Activated T-cell treated with anti-CD3 and anti-CD28 coated beads, Interleukin-2, amount 50 U/mL, for 72 hours (primary cell): ENCODE measurements at regions not wholly inside any gene's neighbourhood (a gene's known extent, or its start where the extent isn't known, plus 50 kb on each side); places are given as distances from the start of the nearest gene placed in this dataset.

Source experiments
- ATAC-seq, 2 donors: fragments of 150-1000 bp; cut with Tn5 transposase; replicated peaks in 1 of 2; 2 replicates each; pipeline ENCODE4 v1.10.0; 2021; ENCODE audit warnings: moderate library complexity in 2 of 2, mild to moderate bottlenecking in 1 of 2
- DNase-seq, 2 donors: peaks; one replicate each; pipeline ENCODE4 v3.0.0; 2021 to 2022; ENCODE audit warnings: mixed read lengths in 1 of 2
- H3K27ac Mint-ChIP-seq: one replicate; pipeline ENCODE4 v1.8.0; 2022; ENCODE audit warnings: mild to moderate bottlenecking, moderate library complexity, mixed read lengths
- H3K27me3 Mint-ChIP-seq: one replicate; pipeline ENCODE4 v1.8.0; 2022; ENCODE audit warnings: low read depth, mixed read lengths
- H3K36me3 Mint-ChIP-seq, 2 donors: one replicate each; pipeline ENCODE4 v1.8.0; 2022; ENCODE audit warnings: mixed read lengths in 2 of 2, mild to moderate bottlenecking in 1 of 2; ENCODE audit not compliant: insufficient read depth in 2 of 2
- H3K4me1 Mint-ChIP-seq: one replicate; pipeline ENCODE4 v1.8.0; 2022; ENCODE audit warnings: low read depth, mixed read lengths
- H3K4me3 Mint-ChIP-seq, 2 donors: one replicate each; pipeline ENCODE4 v1.8.0; 2022; ENCODE audit warnings: mild to moderate bottlenecking in 2 of 2, mixed read lengths in 2 of 2, moderate library complexity in 2 of 2
- H3K9me3 Mint-ChIP-seq, 2 donors: one replicate each; pipeline ENCODE4 v1.8.0; 2022; ENCODE audit warnings: mixed read lengths in 2 of 2

- H3K27me3 Mint-ChIP-seq: peaks cover 4% of the 10 kb centered on the region
- peaks cover 0 to 2% of the 10 kb centered on the region in 2 donors for H3K9me3 Mint-ChIP-seq
- no peak for ATAC-seq
- no peak overlapping the region for H3K27ac Mint-ChIP-seq
- H3K4me1 Mint-ChIP-seq: no peaks in the 10 kb centered on the region
- no peak for DNase-seq
- no peak overlapping the region for H3K4me3 Mint-ChIP-seq
- no peaks in the 10 kb centered on the region for H3K36me3 Mint-ChIP-seq
Measured at GRCh38 chrX:113975441-113975840, 608.4 kb upstream of the HTR2C start.

DNA sequence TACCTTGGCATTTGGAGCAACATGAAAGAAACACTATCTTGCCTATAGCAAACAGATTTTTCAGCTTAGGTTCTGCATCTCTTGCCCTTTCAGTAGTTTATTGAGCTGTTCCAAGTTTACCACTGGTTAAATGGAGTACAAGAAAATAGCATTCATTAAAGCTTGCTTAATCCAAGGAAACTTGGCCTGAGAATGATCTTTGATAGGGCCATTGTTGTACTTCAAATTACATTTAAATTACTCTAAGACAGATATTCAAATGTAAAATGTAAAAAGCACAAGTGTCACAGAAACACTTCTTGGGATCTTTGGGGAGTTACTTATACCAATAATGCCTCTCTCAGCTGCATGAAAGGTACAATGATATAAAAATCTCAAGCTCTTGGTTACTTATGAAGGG, 609.0 kb upstream of the HTR2C start:
- DNase-seq (no peak), ATAC-seq (no peak)
- H3K36me3 Mint-ChIP-seq: no peaks in the 10 kb centered on the region
- H3K4me1 Mint-ChIP-seq: no peaks in the 10 kb centered on the region
- peaks cover 4% of the 10 kb centered on the region for H3K27me3 Mint-ChIP-seq
- no peak overlapping the region for H3K4me3 Mint-ChIP-seq
- H3K9me3 Mint-ChIP-seq: peaks cover 0 to 2% of the 10 kb centered on the region in 2 donors
- H3K27ac Mint-ChIP-seq: no peak overlapping the region

- Mint-ChIP-seq H3K4me3 (no peak overlapping the region), H3K27ac (no peak overlapping the region), H3K27me3 (peaks cover 4% of the 10 kb centered on the region), H3K36me3 (no peaks in the 10 kb centered on the region), H3K9me3 (no peaks in the 10 kb centered on the region), H3K4me1 (no peaks in the 10 kb centered on the region)
- ATAC-seq: no peak
- DNase-seq: no peak
Measured at GRCh38 chrX:113973706-113974105, 610.2 kb upstream of the HTR2C start.

DNA sequence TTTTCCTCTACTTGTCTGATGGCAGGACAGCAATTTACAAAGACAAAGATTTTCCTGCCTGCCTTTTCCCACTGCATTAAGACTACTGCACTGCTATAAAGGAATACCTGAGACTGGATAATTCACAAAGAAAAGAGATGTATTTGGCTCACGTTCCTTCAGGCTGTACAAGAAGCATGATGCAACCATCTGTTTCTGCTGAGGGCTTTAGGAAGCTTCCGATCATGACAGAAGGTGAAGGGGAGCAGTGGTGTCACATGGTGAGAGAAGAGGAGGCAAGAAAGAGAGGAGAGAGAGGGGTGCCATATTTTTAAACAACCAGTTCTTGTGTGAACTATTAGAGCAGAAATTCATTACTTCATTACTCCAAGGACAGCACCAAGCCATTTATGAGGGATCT, 617.1 kb upstream of the HTR2C start:
- Mint-ChIP-seq H3K9me3 (peaks cover 0 to 6% of the 10 kb centered on the region in 2 donors), H3K4me3 (no peak overlapping the region), H3K27ac (no peak overlapping the region), H3K27me3 (peaks cover 10% of the 10 kb centered on the region), H3K4me1 (no peaks in the 10 kb centered on the region), H3K36me3 (no peaks in the 10 kb centered on the region)
- ATAC-seq: no peak
- no peak for DNase-seq

DNA sequence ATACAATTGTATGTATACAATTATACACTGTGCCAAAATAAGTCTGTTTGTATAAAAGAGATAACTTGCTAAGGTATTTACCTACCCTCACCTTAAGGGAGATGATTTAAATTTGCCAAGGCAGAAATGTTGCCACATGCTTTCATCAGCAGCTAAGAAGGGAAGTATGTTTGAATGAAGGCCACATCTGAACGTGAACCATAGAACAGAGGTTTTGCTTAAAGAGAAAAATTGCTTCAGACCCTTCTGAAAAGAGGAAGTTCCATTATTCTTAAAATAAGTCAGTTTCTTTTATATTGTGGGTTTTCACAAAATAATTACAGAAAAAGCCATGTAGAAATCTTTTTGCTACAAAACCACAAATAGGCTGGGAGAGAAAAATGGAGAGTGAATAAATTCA, 621.5 kb upstream of the HTR2C start:
- H3K36me3 Mint-ChIP-seq: no peaks in the 10 kb centered on the region
- no peaks in the 10 kb centered on the region for H3K4me1 Mint-ChIP-seq
- peaks cover 17% of the 10 kb centered on the region for H3K27me3 Mint-ChIP-seq
- ATAC-seq (no peak), DNase-seq (no peak)
- no peak overlapping the region for H3K27ac Mint-ChIP-seq
- peaks cover 0 to 5% of the 10 kb centered on the region in 2 donors for H3K9me3 Mint-ChIP-seq
- H3K4me3 Mint-ChIP-seq: no peak overlapping the region

DNA sequence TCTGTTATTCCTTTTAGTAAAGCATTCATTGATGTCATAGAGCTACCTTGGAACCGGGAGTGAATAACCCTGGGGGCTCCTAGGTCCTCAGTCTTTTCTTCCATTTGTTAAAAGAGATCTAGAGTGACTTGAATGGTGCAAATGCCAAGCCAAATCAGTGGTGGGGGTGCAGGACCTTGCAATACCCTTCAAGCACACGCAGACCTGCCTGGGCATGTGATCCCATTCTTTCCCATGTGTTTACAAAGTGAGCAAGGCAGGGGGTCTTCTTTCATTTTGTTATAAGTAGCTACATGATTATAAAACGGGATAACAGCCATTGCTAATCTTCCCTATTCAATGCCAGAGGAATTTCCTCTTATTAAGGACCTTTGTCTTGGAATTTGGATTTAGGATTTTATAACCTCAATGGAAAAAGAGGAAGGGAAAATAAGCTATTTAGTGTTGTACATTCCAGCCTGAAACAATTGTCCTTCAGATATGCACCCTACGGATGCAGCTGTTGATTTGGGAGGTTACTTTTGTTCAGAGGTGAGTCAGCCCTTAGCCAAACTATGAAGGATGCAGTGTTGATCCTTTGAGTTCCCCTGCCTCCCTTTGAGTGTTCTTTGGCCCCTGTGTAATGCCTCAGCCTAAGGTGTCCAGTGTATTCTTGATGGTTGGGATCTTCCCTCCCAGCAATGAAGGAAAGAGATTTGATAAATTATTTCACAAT, 623.8 kb upstream of the HTR2C start:
- no peak overlapping the region for H3K4me3 Mint-ChIP-seq
- no peak overlapping the region for H3K27ac Mint-ChIP-seq
- no peak for DNase-seq
- H3K4me1 Mint-ChIP-seq: no peaks in the 10 kb centered on the region
- no peaks in the 10 kb centered on the region for H3K9me3 Mint-ChIP-seq
- H3K36me3 Mint-ChIP-seq: no peaks in the 10 kb centered on the region
- H3K27me3 Mint-ChIP-seq: peaks cover 26% of the 10 kb centered on the region
- ATAC-seq: no peak

DNA sequence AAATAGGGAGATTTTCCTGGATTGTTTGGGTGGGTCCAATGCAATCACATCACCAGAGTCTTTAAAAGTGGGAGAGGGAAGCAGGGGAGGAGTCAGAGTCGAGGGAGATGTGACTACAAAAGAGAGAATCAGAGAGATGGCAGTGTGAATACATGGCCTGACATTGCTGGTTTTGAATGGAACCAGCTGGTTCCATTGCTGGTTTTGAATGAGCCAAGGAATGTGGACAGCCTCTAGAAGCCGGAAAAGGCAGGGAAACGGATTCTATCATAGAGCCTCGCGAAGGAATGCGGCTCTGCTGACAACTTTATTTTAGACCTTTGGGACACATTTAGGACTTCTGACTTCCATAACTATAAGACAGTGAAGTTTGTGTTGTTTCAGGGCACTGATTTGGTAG, 627.0 kb upstream of the HTR2C start:
- no peaks in the 10 kb centered on the region for H3K36me3 Mint-ChIP-seq
- H3K27ac Mint-ChIP-seq: no peak overlapping the region
- ATAC-seq (no peak), DNase-seq (no peak)
- peaks cover 26% of the 10 kb centered on the region for H3K27me3 Mint-ChIP-seq
- no peaks in the 10 kb centered on the region for H3K9me3 Mint-ChIP-seq
- H3K4me1 Mint-ChIP-seq: no peaks in the 10 kb centered on the region
- H3K4me3 Mint-ChIP-seq: no peak overlapping the region

DNA sequence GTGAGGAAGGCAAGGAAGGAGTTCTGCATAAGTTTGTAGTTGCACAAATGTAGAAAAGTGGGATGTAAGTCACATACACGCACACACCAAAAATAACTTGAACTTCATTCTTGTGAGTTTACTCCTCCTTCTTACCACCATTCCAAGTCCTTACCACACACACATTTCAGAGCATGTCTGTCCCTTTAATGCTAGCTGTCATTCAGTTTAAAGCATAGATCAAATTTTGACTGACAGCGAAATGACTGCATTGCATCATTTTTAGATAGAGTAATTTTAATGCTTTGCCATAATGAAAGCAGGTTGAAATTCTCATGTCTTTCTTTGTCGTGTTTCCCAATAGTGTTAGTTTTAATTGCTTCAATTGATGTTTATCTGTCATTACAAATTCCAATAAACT, 629.6 kb upstream of the HTR2C start:
- no peaks in the 10 kb centered on the region for H3K4me1 Mint-ChIP-seq
- ATAC-seq: no peak
- no peak for DNase-seq
- H3K27ac Mint-ChIP-seq: no peak overlapping the region
- no peaks in the 10 kb centered on the region for H3K36me3 Mint-ChIP-seq
- peaks cover 32% of the 10 kb centered on the region for H3K27me3 Mint-ChIP-seq
- no peak overlapping the region for H3K4me3 Mint-ChIP-seq
- no peaks in the 10 kb centered on the region for H3K9me3 Mint-ChIP-seq

- peaks cover 0 to 3% of the 10 kb centered on the region in 2 donors for H3K9me3 Mint-ChIP-seq
- H3K36me3 Mint-ChIP-seq: no peaks in the 10 kb centered on the region
- DNase-seq (no peak), ATAC-seq (no peak)
- peaks cover 17% of the 10 kb centered on the region for H3K27me3 Mint-ChIP-seq
- H3K4me1 Mint-ChIP-seq: no peaks in the 10 kb centered on the region
- no peak overlapping the region for H3K4me3 Mint-ChIP-seq
- H3K27ac Mint-ChIP-seq: no peak overlapping the region
Measured at GRCh38 chrX:113950081-113950678, 633.7 kb upstream of the HTR2C start.

DNA sequence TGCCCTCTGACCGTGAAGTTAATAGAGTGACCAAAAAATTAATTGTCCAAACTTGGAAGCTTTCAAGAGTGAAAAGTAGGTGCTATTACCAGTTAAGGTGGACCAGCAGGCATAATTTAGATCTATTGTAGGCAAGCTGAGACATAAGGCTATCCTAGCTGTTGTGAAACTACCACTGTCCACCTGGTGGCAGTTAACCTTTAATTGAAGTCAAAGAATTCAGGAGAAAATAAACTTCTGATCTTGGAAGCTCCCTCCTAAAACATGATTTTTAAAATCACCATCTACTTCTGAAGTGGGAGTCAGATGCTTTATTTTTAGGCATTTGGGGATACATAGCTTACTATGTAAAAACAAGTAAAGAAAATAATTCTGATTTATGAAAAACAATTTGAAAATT, 636.3 kb upstream of the HTR2C start:
- no peak overlapping the region for H3K4me3 Mint-ChIP-seq
- peaks cover 0 to 3% of the 10 kb centered on the region in 2 donors for H3K9me3 Mint-ChIP-seq
- peaks cover 12% of the 10 kb centered on the region for H3K27me3 Mint-ChIP-seq
- ATAC-seq (no peak), DNase-seq (no peak)
- H3K36me3 Mint-ChIP-seq: no peaks in the 10 kb centered on the region
- H3K4me1 Mint-ChIP-seq: no peaks in the 10 kb centered on the region
- no peak overlapping the region for H3K27ac Mint-ChIP-seq

- ATAC-seq (no peak), DNase-seq (no peak)
- Mint-ChIP-seq H3K27ac (no peak overlapping the region), H3K9me3 (no peaks in the 10 kb centered on the region), H3K4me1 (no peaks in the 10 kb centered on the region), H3K27me3 (no peaks in the 10 kb centered on the region), H3K36me3 (no peaks in the 10 kb centered on the region), H3K4me3 (no peak overlapping the region)
Measured at GRCh38 chrX:113935518-113935917, 648.4 kb upstream of the HTR2C start.

DNA sequence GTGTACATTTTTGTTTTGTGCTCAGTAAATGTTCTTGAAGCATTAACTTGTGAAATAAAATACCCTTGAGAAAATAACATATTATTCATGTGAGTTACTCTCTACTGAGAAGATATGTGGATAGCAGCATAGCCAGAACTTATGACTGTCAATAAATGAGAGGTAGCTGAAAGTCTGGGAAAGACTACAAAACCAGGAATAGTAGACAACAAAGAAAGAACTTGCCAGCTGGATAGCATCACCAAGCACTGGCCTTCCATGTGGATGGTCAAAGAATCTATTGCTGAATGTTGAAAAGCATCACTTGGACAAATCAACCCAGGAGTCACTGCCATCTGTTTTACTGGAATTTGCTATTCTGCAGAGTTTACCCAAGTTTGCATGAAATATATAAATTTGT, 650.0 kb upstream of the HTR2C start:
- Mint-ChIP-seq H3K27ac (no peak overlapping the region), H3K36me3 (no peaks in the 10 kb centered on the region), H3K4me3 (no peak overlapping the region), H3K9me3 (no peaks in the 10 kb centered on the region), H3K4me1 (no peaks in the 10 kb centered on the region), H3K27me3 (peaks cover 6% of the 10 kb centered on the region)
- DNase-seq: no peak
- ATAC-seq: no peak

DNA sequence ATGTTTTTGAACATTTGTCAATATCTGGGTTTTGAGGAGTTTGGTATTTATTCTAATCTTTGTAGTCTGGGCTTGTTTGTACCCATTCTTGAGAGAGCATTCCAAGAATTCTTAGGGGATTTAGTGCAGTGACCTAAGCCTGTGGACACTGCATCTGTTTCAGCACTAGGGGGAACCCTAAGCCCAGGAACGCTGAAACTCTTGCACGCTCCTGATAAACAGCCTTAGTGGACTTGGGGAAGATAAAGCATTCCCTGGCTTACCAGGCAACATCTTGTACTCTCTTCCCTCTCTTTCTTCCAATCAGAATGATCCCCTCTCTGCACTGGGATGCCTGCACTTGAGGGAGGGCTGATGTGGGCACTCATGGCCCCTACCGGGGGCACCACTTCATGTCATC, 654.9 kb upstream of the HTR2C start:
- ATAC-seq (no peak), DNase-seq (no peak)
- no peaks in the 10 kb centered on the region for H3K36me3 Mint-ChIP-seq
- no peak overlapping the region for H3K27ac Mint-ChIP-seq
- H3K4me1 Mint-ChIP-seq: no peaks in the 10 kb centered on the region
- H3K27me3 Mint-ChIP-seq: peaks cover 6% of the 10 kb centered on the region
- H3K4me3 Mint-ChIP-seq: no peak overlapping the region
- no peaks in the 10 kb centered on the region for H3K9me3 Mint-ChIP-seq

DNA sequence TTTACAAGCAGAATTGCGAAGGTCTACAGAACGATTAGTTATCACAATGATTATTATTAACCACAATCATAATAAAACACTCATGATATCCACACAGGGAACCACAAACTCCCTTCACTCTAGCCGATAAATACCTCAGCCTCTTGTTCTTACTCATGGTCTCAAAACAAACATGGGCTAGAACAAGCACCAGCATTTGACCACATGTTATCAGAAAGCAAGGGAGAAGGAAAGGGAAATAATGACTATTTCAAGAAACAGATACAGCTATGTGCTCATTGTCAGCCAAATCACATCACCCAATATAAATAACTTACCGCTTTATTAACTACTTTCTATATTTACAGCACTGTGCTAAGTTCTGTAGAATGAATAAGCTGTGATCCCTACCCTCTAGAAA, 663.2 kb upstream of the HTR2C start:
- Mint-ChIP-seq H3K27ac (no peak overlapping the region), H3K36me3 (no peaks in the 10 kb centered on the region), H3K4me3 (no peak overlapping the region), H3K9me3 (no peaks in the 10 kb centered on the region), H3K4me1 (no peaks in the 10 kb centered on the region), H3K27me3 (peaks cover 15% of the 10 kb centered on the region)
- ATAC-seq (no peak), DNase-seq (no peak)
